ENCODE measurements at regions not wholly inside any gene's neighbourhood (a gene's known extent, or its start where the extent isn't known, plus 50 kb on each side); places are given as distances from the start of the nearest gene placed in this dataset.

DNA sequence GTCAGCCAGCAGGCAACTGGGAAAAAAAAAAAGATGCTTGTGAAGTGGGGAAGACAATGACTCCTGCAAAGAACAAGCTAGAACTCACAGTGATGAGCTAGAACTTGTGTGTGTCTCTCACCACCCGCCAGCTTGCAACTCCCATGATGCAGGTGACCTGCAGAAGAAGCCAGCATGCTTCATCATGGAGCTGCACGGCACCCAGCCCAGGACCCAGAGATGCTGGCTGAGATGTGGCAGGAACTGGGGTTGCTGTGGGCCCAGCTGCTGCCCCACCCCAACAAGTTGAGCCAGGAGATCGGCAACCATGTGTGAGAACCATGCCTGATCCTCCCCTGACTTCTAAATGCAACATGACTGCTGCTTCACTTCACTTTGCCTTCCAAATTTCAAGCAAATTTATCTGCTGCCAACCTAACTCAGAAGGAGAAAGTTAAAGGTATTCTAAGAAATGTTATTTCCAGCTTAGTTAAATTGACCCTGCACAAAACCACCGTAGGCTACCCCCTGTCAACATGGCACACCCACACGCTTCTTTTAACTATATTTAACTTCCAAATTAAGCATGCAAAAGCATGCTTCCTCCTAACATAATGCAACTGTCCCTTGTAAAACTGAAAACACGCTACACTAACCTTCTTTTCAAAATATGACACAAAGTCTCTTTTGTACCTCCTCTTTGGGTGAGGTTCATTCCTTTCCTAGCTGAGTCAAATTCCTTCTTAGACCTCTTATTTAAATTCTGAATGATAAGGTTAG, 166.0 kb upstream of the IGSF21 start (continued):
- TF ChIP-seq GABPA (IDR thresholded peaks at IDR 0.05; ENCODE audit: borderline replicate concordance, insufficient read depth, low read length) (no peak), GTF2F1 (IDR thresholded peaks at IDR 0.05; ENCODE audit: borderline replicate concordance, low read depth, low read length) (no peak), KDM5A (IDR thresholded peaks at IDR 0.05; ENCODE audit: low read length) (no peak), SP4 (IDR thresholded peaks at IDR 0.05; ENCODE audit: low read length) (no peak), CHD1 (IDR thresholded peaks at IDR 0.05; ENCODE audit: low read depth, low read length) (no peak), TBP (IDR thresholded peaks at IDR 0.05; ENCODE audit: low read depth, low read length) (no peak)
- TF ChIP-seq, protein P1, sequence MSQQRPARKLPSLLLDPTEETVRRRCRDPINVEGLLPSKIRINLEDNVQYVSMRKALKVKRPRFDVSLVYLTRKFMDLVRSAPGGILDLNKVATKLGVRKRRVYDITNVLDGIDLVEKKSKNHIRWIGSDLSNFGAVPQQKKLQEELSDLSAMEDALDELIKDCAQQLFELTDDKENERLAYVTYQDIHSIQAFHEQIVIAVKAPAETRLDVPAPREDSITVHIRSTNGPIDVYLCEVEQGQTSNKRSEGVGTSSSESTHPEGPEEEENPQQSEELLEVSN (IDR thresholded peaks at IDR 0.05): no peak
